Common myeloid progenitor, CD34-positive (primary cell): ENCODE measurements at regions not wholly inside any gene's neighbourhood (a gene's known extent, or its start where the extent isn't known, plus 50 kb on each side); places are given as distances from the start of the nearest gene placed in this dataset.
"Not testable (repeated sequence)": the region's sequence is repeated elsewhere in the genome, so short reads cannot be mapped to it uniquely, and the experiment has no call there.

Experiments used
- CTCF ChIA-PET: fragments of 350-600 bp; sonication (Branson Sonifier 250); formaldehyde crosslinking; loops from one replicate; lab custom pipeline; 2021; ENCODE audit warnings: antibody characterized with exemption; lab: Charles Lee
- POLR2A ChIA-PET: fragments of 350-600 bp; sonication (Branson Sonifier 250); formaldehyde crosslinking; loops from one replicate; lab custom pipeline; 2021; ENCODE audit warnings: antibody characterized with exemption; lab: Charles Lee
- DNase-seq, 3 donors: peaks; one replicate each; pipeline versions ENCODE4 v3.0.0 to v3.0.0-alpha.2; 2013
- H3K27ac ChIP-seq, 2 experiments: 1 replicate in 1 of 2; 2 replicates in 1 of 2; pipeline ENCODE4 v1.7.0; 2013; ENCODE audit warnings: inconsistent platforms in 2 of 2, low read length in 2 of 2, mild to moderate bottlenecking in 2 of 2, low read depth in 1 of 2, moderate library complexity in 1 of 2; ENCODE audit not compliant: severe bottlenecking in 2 of 2, insufficient read depth in 1 of 2, poor library complexity in 1 of 2
- H3K27me3 ChIP-seq, 5 experiments: replicated peaks in 2 of 5; 1 replicate in 3 of 5; 2 replicates in 2 of 5; pipeline versions ENCODE4 v1.6.1 to v1.7.0; 2013; ENCODE audit warnings: low read length in 4 of 5, mild to moderate bottlenecking in 2 of 5, moderate library complexity in 2 of 5, inconsistent platforms in 1 of 5; ENCODE audit not compliant: insufficient read depth in 5 of 5, control insufficient read depth in 4 of 5
- H3K36me3 ChIP-seq, 4 experiments: 1 replicate in 2 of 4; 2 replicates in 2 of 4; pipeline versions ENCODE4 v1.6.1 to v1.7.0; 2013; ENCODE audit warnings: low read length in 3 of 4, control low read depth in 1 of 4, mild to moderate bottlenecking in 1 of 4; ENCODE audit not compliant: control insufficient read depth in 4 of 4, insufficient read depth in 4 of 4
- H3K4me1 ChIP-seq, 4 experiments: 1 replicate in 3 of 4; 2 replicates in 1 of 4; pipeline versions ENCODE4 v1.6.1 to v1.7.1; 2013; ENCODE audit warnings: low read length in 3 of 4, mild to moderate bottlenecking in 3 of 4, control low read depth in 1 of 4, inconsistent platforms in 1 of 4, moderate library complexity in 1 of 4; ENCODE audit not compliant: control insufficient read depth in 4 of 4, insufficient read depth in 4 of 4; ENCODE audit errors: control extremely low read depth in 1 of 4
- H3K4me3 ChIP-seq, 7 experiments: 1 replicate in 4 of 7; 2 replicates in 3 of 7; pipeline versions ENCODE4 v1.5.1 to v1.7.0; 2013; ENCODE audit warnings: mild to moderate bottlenecking in 7 of 7, low read length in 6 of 7, moderate library complexity in 6 of 7, inconsistent platforms in 2 of 7, low read depth in 2 of 7, control low read depth in 1 of 7; ENCODE audit not compliant: insufficient read depth in 4 of 7, control insufficient read depth in 1 of 7; ENCODE audit errors: extremely low read depth in 1 of 7
- H3K9me3 ChIP-seq, 5 experiments: 1 replicate in 4 of 5; 2 replicates in 1 of 5; pipeline versions ENCODE4 v1.6.1 to v1.7.1; 2013; ENCODE audit warnings: low read length in 4 of 5, mild to moderate bottlenecking in 2 of 5, inconsistent platforms in 1 of 5, low read depth in 1 of 5, moderate library complexity in 1 of 5; ENCODE audit not compliant: control insufficient read depth in 4 of 5, insufficient read depth in 2 of 5; ENCODE audit errors: control extremely low read depth in 1 of 5
- WGBS: methylation state at CpG from one replicate; pipeline ENCODE4 v1.1.5; 2013; ENCODE audit not compliant: insufficient coverage; 5-methylcytosine and 5-hydroxymethylcytosine counted together

GRCh38 chr2:131658769-131659131 lies 131.1 kb downstream of the CCDC74A start:
- DNase-seq, result no peak
- 98% methylated on average over 16 of the region's 16 CpGs for WGBS
- H3K27me3 ChIP-seq, result peaks cover 0 to 4% (median 0%) of the 10 kb centered on the region in 5 experiments
- no peak overlapping the region for H3K4me3 ChIP-seq
- no peaks in the 10 kb centered on the region for H3K36me3 ChIP-seq
- no peak overlapping the region for H3K27ac ChIP-seq
- no peaks in the 10 kb centered on the region for H3K9me3 ChIP-seq
- POLR2A ChIA-PET, result no interaction called here
- no peaks in the 10 kb centered on the region for H3K4me1 ChIP-seq
- CTCF ChIA-PET, result no interaction called here

- peaks cover 0 to 7% (median 0%) of the 10 kb centered on the region in 5 experiments for H3K27me3 ChIP-seq
- no peak overlapping the region for H3K4me3 ChIP-seq
- no peaks in the 10 kb centered on the region for H3K4me1 ChIP-seq
- WGBS, result 100% methylated on average over 8 of the region's 8 CpGs
- ChIA-PET POLR2A (no interaction called here), CTCF (no interaction called here)
- H3K9me3 ChIP-seq, result no peaks in the 10 kb centered on the region
- no peak overlapping the region for H3K27ac ChIP-seq
- DNase-seq, result no peak
- H3K36me3 ChIP-seq, result no peaks in the 10 kb centered on the region
Observed at GRCh38 chr2:131659168-131659572, 131.5 kb downstream of the CCDC74A start.

- CTCF ChIA-PET, H3K27ac ChIP-seq, DNase-seq, H3K9me3 ChIP-seq, POLR2A ChIA-PET, H3K36me3 ChIP-seq, H3K27me3 ChIP-seq, H3K4me3 ChIP-seq, H3K4me1 ChIP-seq: not testable (repeated sequence)
- WGBS, result 80% methylated on average over 1 of the region's 8 CpGs
Observed at GRCh38 chr2:131661101-131661782, 133.6 kb downstream of the CCDC74A start.

- POLR2A ChIA-PET, H3K4me1 ChIP-seq, H3K9me3 ChIP-seq, H3K27ac ChIP-seq, CTCF ChIA-PET, H3K36me3 ChIP-seq, H3K4me3 ChIP-seq, DNase-seq, H3K27me3 ChIP-seq: not testable (repeated sequence)
- 98% methylated on average over 4 of the region's 5 CpGs for WGBS
Observed at GRCh38 chr2:131661884-131662535, 134.3 kb downstream of the CCDC74A start.

- POLR2A ChIA-PET, H3K27ac ChIP-seq, H3K4me3 ChIP-seq, H3K36me3 ChIP-seq, H3K9me3 ChIP-seq, DNase-seq, H3K27me3 ChIP-seq, H3K4me1 ChIP-seq: not testable (repeated sequence)
- 69% methylated on average over 4 of the region's 5 CpGs for WGBS
- CTCF ChIA-PET, result interaction anchor here (1.1 kb wide), 1 partner anchor 10 kb away, joined by 8 read pairs; no protein-coding TSS in a partner anchor
Observed at GRCh38 chr2:131663501-131663900, 135.8 kb downstream of the CCDC74A start.

GRCh38 chr2:131665716-131666115 lies 138.0 kb downstream of the CCDC74A start:
- DNase-seq, H3K9me3 ChIP-seq, CTCF ChIA-PET, H3K36me3 ChIP-seq, H3K27me3 ChIP-seq, H3K4me3 ChIP-seq, POLR2A ChIA-PET, H3K27ac ChIP-seq, H3K4me1 ChIP-seq: not testable (repeated sequence)
- 100% methylated on average over 2 of the region's 3 CpGs for WGBS

- peaks cover 0 to 17% (median 12%) of the 10 kb centered on the region in 4 experiments for H3K4me1 ChIP-seq
- CTCF ChIA-PET, H3K36me3 ChIP-seq, POLR2A ChIA-PET, H3K9me3 ChIP-seq, H3K4me3 ChIP-seq: not testable (repeated sequence)
- 96% methylated on average over 3 of the region's 5 CpGs for WGBS
- DNase-seq, result peak in 2 of 3 donors; percentile 18 to 40
- H3K27ac ChIP-seq, result peak overlapping the region in 1 of 2 experiments; percentile 46
- peaks cover 0 to 19% (median 2%) of the 10 kb centered on the region in 5 experiments for H3K27me3 ChIP-seq
Observed at GRCh38 chr2:131668794-131669540, 141.3 kb downstream of the CCDC74A start.
